ENCODE measurements at regions not wholly inside any gene's neighbourhood (a gene's known extent, or its start where the extent isn't known, plus 50 kb on each side); places are given as distances from the start of the nearest gene placed in this dataset.
A peak's percentile ranks its signal among the peaks of the same experiment; 100 is the strongest.
"Not testable (repeated sequence)": the region's sequence is repeated elsewhere in the genome, so short reads cannot be mapped to it uniquely, and the experiment has no call there.

- Mint-ChIP-seq H3K4me3 (no peak overlapping the region), H3K9me3 (no peaks in the 10 kb centered on the region), H3K27ac (no peak overlapping the region), H3K36me3 (no peaks in the 10 kb centered on the region), H3K27me3 (ENCODE audit: low read depth in 2 of 2) (peaks cover 21 to 24% of the 10 kb centered on the region in 2 donors), H3K4me1 (no peaks in the 10 kb centered on the region)
- WGBS (ENCODE audit: insufficient coverage) = 50% methylated on average over 2 of the region's 2 CpGs
- Histone ChIP-seq H3K27ac (ENCODE audit: low read length) (no peak overlapping the region), H3K4me1 (ENCODE audit: control insufficient read depth, insufficient read depth, low read length) (no peaks in the 10 kb centered on the region), H3K27me3 (ENCODE audit: control insufficient read depth, insufficient read depth, low read length) (no peaks in the 10 kb centered on the region), H3K36me3 (ENCODE audit: control insufficient read depth, insufficient read depth, low read length) (no peaks in the 10 kb centered on the region), H3K9me3 (ENCODE audit: control insufficient read depth, insufficient read depth, low read length) (no peaks in the 10 kb centered on the region), H3K4me3 (ENCODE audit: low read length) (no peak overlapping the region)
- intact Hi-C loops (cut with micrococcal nuclease) = no loop called here
- TF ChIP-seq CTCF (IDR thresholded peaks at IDR 0.05) = no peak
- ATAC-seq (no peak), DNase-seq (no peak)
These were observed 165.6 kb downstream of the AVL9 start for GRCh38 chr7:32660936-32661335.

GRCh38 chr7:32659853-32660252 is 164.6 kb downstream of the AVL9 start:
- no peak overlapping the region for H3K4me3 ChIP-seq (ENCODE audit: low read length)
- no peaks in the 10 kb centered on the region for H3K27me3 ChIP-seq (ENCODE audit: control insufficient read depth, insufficient read depth, low read length)
- H3K36me3 ChIP-seq (ENCODE audit: control insufficient read depth, insufficient read depth, low read length) = no peaks in the 10 kb centered on the region
- 94% methylated on average over 9 of the region's 9 CpGs for WGBS (ENCODE audit: insufficient coverage)
- DNase-seq = no peak
- no peak for ATAC-seq
- H3K9me3 ChIP-seq (ENCODE audit: control insufficient read depth, insufficient read depth, low read length) = no peaks in the 10 kb centered on the region
- Mint-ChIP-seq H3K36me3 (no peaks in the 10 kb centered on the region), H3K4me1 (no peaks in the 10 kb centered on the region), H3K27ac (no peak overlapping the region), H3K4me3 (no peak overlapping the region), H3K27me3 (ENCODE audit: low read depth in 2 of 2) (peaks cover 19 to 23% of the 10 kb centered on the region in 2 donors), H3K9me3 (no peaks in the 10 kb centered on the region)
- intact Hi-C loops (cut with micrococcal nuclease) = no loop called here
- H3K27ac ChIP-seq (ENCODE audit: low read length) = no peak overlapping the region
- H3K4me1 ChIP-seq (ENCODE audit: control insufficient read depth, insufficient read depth, low read length) = no peaks in the 10 kb centered on the region
- TF ChIP-seq CTCF (IDR thresholded peaks at IDR 0.05) = no peak

GRCh38 chr7:32658467-32658869 is 163.2 kb downstream of the AVL9 start:
- Histone ChIP-seq H3K4me1 (ENCODE audit: control insufficient read depth, insufficient read depth, low read length) (no peaks in the 10 kb centered on the region), H3K9me3 (ENCODE audit: control insufficient read depth, insufficient read depth, low read length) (no peaks in the 10 kb centered on the region), H3K27me3 (ENCODE audit: control insufficient read depth, insufficient read depth, low read length) (no peaks in the 10 kb centered on the region), H3K4me3 (ENCODE audit: low read length) (no peak overlapping the region), H3K27ac (ENCODE audit: low read length) (no peak overlapping the region), H3K36me3 (ENCODE audit: control insufficient read depth, insufficient read depth, low read length) (no peaks in the 10 kb centered on the region)
- Mint-ChIP-seq H3K4me1 (no peaks in the 10 kb centered on the region), H3K9me3 (no peaks in the 10 kb centered on the region), H3K36me3 (no peaks in the 10 kb centered on the region), H3K27ac (no peak overlapping the region), H3K4me3 (no peak overlapping the region), H3K27me3 (ENCODE audit: low read depth in 2 of 2) (peaks cover 5 to 18% of the 10 kb centered on the region in 2 donors)
- WGBS (ENCODE audit: insufficient coverage) = 87% methylated on average over 2 of the region's 2 CpGs
- DNase-seq (no peak), ATAC-seq (no peak)
- TF ChIP-seq CTCF (IDR thresholded peaks at IDR 0.05) = no peak
- intact Hi-C loops (cut with micrococcal nuclease) = no loop called here

- H3K4me1 ChIP-seq (ENCODE audit: control insufficient read depth, insufficient read depth, low read length) = no peaks in the 10 kb centered on the region
- intact Hi-C loops (cut with micrococcal nuclease) = no loop called here
- no peak overlapping the region for H3K27ac Mint-ChIP-seq
- DNase-seq (no peak), ATAC-seq (peak in 1 of 3 donors; percentile 62)
- H3K36me3 ChIP-seq (ENCODE audit: control insufficient read depth, insufficient read depth, low read length) = no peaks in the 10 kb centered on the region
- H3K9me3 ChIP-seq (ENCODE audit: control insufficient read depth, insufficient read depth, low read length) = no peaks in the 10 kb centered on the region
- no peak overlapping the region for H3K4me3 Mint-ChIP-seq
- 77% methylated on average over 6 of the region's 7 CpGs for WGBS (ENCODE audit: insufficient coverage)
- no peaks in the 10 kb centered on the region for H3K9me3 Mint-ChIP-seq
- H3K27me3 Mint-ChIP-seq (ENCODE audit: low read depth in 2 of 2) = peaks cover under 1 to 14% of the 10 kb centered on the region in 2 donors
- H3K27ac ChIP-seq (ENCODE audit: low read length) = no peak overlapping the region
- H3K4me1 Mint-ChIP-seq = no peaks in the 10 kb centered on the region
- no peak for TF ChIP-seq CTCF (IDR thresholded peaks at IDR 0.05)
- H3K27me3 ChIP-seq (ENCODE audit: control insufficient read depth, insufficient read depth, low read length) = no peaks in the 10 kb centered on the region
- no peaks in the 10 kb centered on the region for H3K36me3 Mint-ChIP-seq
- H3K4me3 ChIP-seq (ENCODE audit: low read length) = no peak overlapping the region
These were observed 162.7 kb downstream of the AVL9 start for GRCh38 chr7:32658034-32658433.

GRCh38 chr7:32654549-32654948 is 159.3 kb downstream of the AVL9 start:
- H3K27me3 Mint-ChIP-seq (ENCODE audit: low read depth in 2 of 2) = peaks cover 7 to 11% of the 10 kb centered on the region in 2 donors
- intact Hi-C loops (cut with micrococcal nuclease); H3K27ac ChIP-seq (ENCODE audit: low read length); H3K4me1 Mint-ChIP-seq; ATAC-seq; H3K9me3 ChIP-seq (ENCODE audit: control insufficient read depth, insufficient read depth, low read length); H3K27me3 ChIP-seq (ENCODE audit: control insufficient read depth, insufficient read depth, low read length); H3K4me1 ChIP-seq (ENCODE audit: control insufficient read depth, insufficient read depth, low read length); DNase-seq; H3K4me3 ChIP-seq (ENCODE audit: low read length); H3K36me3 ChIP-seq (ENCODE audit: control insufficient read depth, insufficient read depth, low read length); H3K9me3 Mint-ChIP-seq; H3K27ac Mint-ChIP-seq; H3K36me3 Mint-ChIP-seq; H3K4me3 Mint-ChIP-seq: not testable (repeated sequence)
- no CpG with 5 or more reads among the region's 1 CpG for WGBS (ENCODE audit: insufficient coverage)

GRCh38 chr7:32650356-32650755 is 155.1 kb downstream of the AVL9 start:
- H3K27me3 ChIP-seq (ENCODE audit: control insufficient read depth, insufficient read depth, low read length); DNase-seq; H3K4me1 ChIP-seq (ENCODE audit: control insufficient read depth, insufficient read depth, low read length); ATAC-seq; H3K27ac ChIP-seq (ENCODE audit: low read length); H3K9me3 ChIP-seq (ENCODE audit: control insufficient read depth, insufficient read depth, low read length); H3K36me3 Mint-ChIP-seq; intact Hi-C loops (cut with micrococcal nuclease); H3K4me3 ChIP-seq (ENCODE audit: low read length); H3K36me3 ChIP-seq (ENCODE audit: control insufficient read depth, insufficient read depth, low read length); H3K27ac Mint-ChIP-seq; H3K9me3 Mint-ChIP-seq; H3K4me3 Mint-ChIP-seq; H3K4me1 Mint-ChIP-seq: not testable (repeated sequence)
- peaks cover 19 to 34% of the 10 kb centered on the region in 2 donors for H3K27me3 Mint-ChIP-seq (ENCODE audit: low read depth in 2 of 2)
- WGBS (ENCODE audit: insufficient coverage) = 90% methylated on average over 1 of the region's 1 CpG

All from natural killer cell (primary cell).